HEK293T (cell line): ENCODE measurements at regions not wholly inside any gene's neighbourhood (a gene's known extent, or its start where the extent isn't known, plus 50 kb on each side); places are given as distances from the start of the nearest gene placed in this dataset.

Experiments
- CTCF ChIA-PET: fragments of 350-600 bp; formaldehyde crosslinking; extraction: SDS; loops from one replicate; lab custom pipeline; 2021; ENCODE audit warnings: antibody characterized with exemption, inconsistent platforms; lab: Yijun Ruan, JAX
- POLR2A ChIA-PET: fragments of 350-600 bp; formaldehyde crosslinking; extraction: SDS; loops from one replicate; lab custom pipeline; 2020; ENCODE audit warnings: antibody characterized with exemption, inconsistent platforms; lab: Yijun Ruan, JAX
- DNase-seq: peaks from one replicate; pipeline ENCODE4 v3.0.0; 2012; ENCODE audit warnings: mixed read lengths; ENCODE audit errors: extremely low spot score
- ARNT ChIP-seq: fragments of 450-650 bp; IDR thresholded peaks from 2 replicates; pipeline ENCODE4 v1.6.1; 2017; ENCODE audit warnings: mild to moderate bottlenecking
- BHLHE40 ChIP-seq: fragments of 450-650 bp; IDR thresholded peaks from 2 replicates; pipeline ENCODE4 v1.6.1; 2016; ENCODE audit warnings: mild to moderate bottlenecking, moderate library complexity, borderline replicate concordance
- CTBP1 ChIP-seq: fragments of 450-650 bp; IDR thresholded peaks from 2 replicates; pipeline ENCODE4 v1.6.1; 2016; ENCODE audit warnings: borderline replicate concordance
- ELF4 ChIP-seq: fragments of 450-650 bp; IDR thresholded peaks from 2 replicates; pipeline ENCODE4 v1.6.1; 2017; ENCODE audit warnings: antibody characterized with exemption
- FOXA1 ChIP-seq: fragments of 450-650 bp; IDR thresholded peaks from 2 replicates; pipeline ENCODE4 v1.6.1; 2016; ENCODE audit warnings: mild to moderate bottlenecking
- FOXK2 ChIP-seq: fragments of 450-650 bp; IDR thresholded peaks from 2 replicates; pipeline ENCODE4 v1.6.1; 2016; ENCODE audit warnings: mild to moderate bottlenecking
- FOXM1 ChIP-seq: fragments of 450-650 bp; IDR thresholded peaks from 2 replicates; pipeline ENCODE4 v1.6.1; 2017; ENCODE audit warnings: mild to moderate bottlenecking, borderline replicate concordance
- HDGF ChIP-seq: fragments of 450-650 bp; IDR thresholded peaks from 2 replicates; pipeline ENCODE4 v1.6.1; 2017; ENCODE audit warnings: antibody characterized with exemption, borderline replicate concordance
- L3MBTL2 ChIP-seq: fragments of 450-650 bp; conservative IDR thresholded peaks from 2 replicates; pipeline ENCODE4 v1.6.1; 2016; ENCODE audit warnings: mild to moderate bottlenecking
- LEF1 ChIP-seq: fragments of 450-650 bp; IDR thresholded peaks from 2 replicates; pipeline ENCODE4 v1.6.1; 2017; ENCODE audit warnings: mild to moderate bottlenecking, borderline replicate concordance
- NFRKB ChIP-seq: fragments of 450-650 bp; IDR thresholded peaks from 2 replicates; pipeline ENCODE4 v1.6.1; 2016; ENCODE audit warnings: mild to moderate bottlenecking, moderate library complexity
- PKNOX1 ChIP-seq: fragments of 450-650 bp; IDR thresholded peaks from 2 replicates; pipeline ENCODE4 v1.6.1; 2016
- SP1 ChIP-seq: fragments of 450-650 bp; IDR thresholded peaks from 2 replicates; pipeline ENCODE4 v1.6.1; 2017
- SUZ12 ChIP-seq: fragments of 450-650 bp; IDR thresholded peaks from 2 replicates; pipeline ENCODE4 v1.6.1; 2016; ENCODE audit warnings: mild to moderate bottlenecking
- TARDBP ChIP-seq: fragments of 450-650 bp; IDR thresholded peaks from 2 replicates; pipeline ENCODE4 v1.6.1; 2016
- ZNF384 ChIP-seq: fragments of 450-650 bp; IDR thresholded peaks from 2 replicates; pipeline ENCODE4 v1.6.1; 2016

- no peak for DNase-seq
- TF ChIP-seq CTBP1 (no peak), BHLHE40 (no peak), FOXK2 (no peak), L3MBTL2 (no peak), FOXM1 (no peak)
- CTCF ChIA-PET: no interaction called here
- POLR2A ChIA-PET: no interaction called here
Measured at GRCh38 chr6:95837890-95838289, 177.9 kb upstream of the FUT9 start.

GRCh38 chr6:95841560-95841959, 174.2 kb upstream of the FUT9 start:
- ChIA-PET POLR2A (no interaction called here), CTCF (no interaction called here)
- DNase-seq: no peak
- no peak for TF ChIP-seq TARDBP
- TF ChIP-seq ZNF384: no peak

- DNase-seq: no peak
- POLR2A ChIA-PET: no interaction called here
- CTCF ChIA-PET: no interaction called here
- TF ChIP-seq FOXA1 (no peak), SUZ12 (no peak), NFRKB (no peak)
Measured at GRCh38 chr6:95846652-95847051, 169.1 kb upstream of the FUT9 start.

GRCh38 chr6:95847061-95847460, 168.7 kb upstream of the FUT9 start:
- CTCF ChIA-PET: no interaction called here
- no peak for DNase-seq
- POLR2A ChIA-PET: no interaction called here
- TF ChIP-seq NFRKB (no peak), ARNT (no peak), BHLHE40 (no peak), LEF1 (no peak), TARDBP (no peak), PKNOX1 (no peak)

- CTCF ChIA-PET: no interaction called here
- TF ChIP-seq FOXA1: no peak
- TF ChIP-seq L3MBTL2: no peak
- no peak for TF ChIP-seq SUZ12
- no peak for TF ChIP-seq ZNF384
- POLR2A ChIA-PET: no interaction called here
- DNase-seq: no peak
Measured at GRCh38 chr6:95848717-95849116, 167.1 kb upstream of the FUT9 start.

GRCh38 chr6:95856876-95857364, 158.9 kb upstream of the FUT9 start:
- CTCF ChIA-PET: no interaction called here
- POLR2A ChIA-PET: no interaction called here
- no peak for TF ChIP-seq CTBP1
- no peak for TF ChIP-seq SP1
- TF ChIP-seq PKNOX1: no peak
- TF ChIP-seq LEF1: no peak
- no peak for TF ChIP-seq ELF4
- TF ChIP-seq ZNF384: no peak
- no peak for TF ChIP-seq FOXK2
- TF ChIP-seq ARNT: no peak
- no peak for TF ChIP-seq L3MBTL2
- no peak for TF ChIP-seq FOXA1
- TF ChIP-seq NFRKB: no peak
- TF ChIP-seq BHLHE40: no peak
- no peak for TF ChIP-seq HDGF
- no peak for TF ChIP-seq SUZ12
- TF ChIP-seq FOXM1: no peak
- no peak for TF ChIP-seq TARDBP
- no peak for DNase-seq

- ChIA-PET CTCF (no interaction called here), POLR2A (no interaction called here)
- DNase-seq: no peak
- TF ChIP-seq BHLHE40: no peak
Measured at GRCh38 chr6:95865857-95866256, 149.9 kb upstream of the FUT9 start.

- TF ChIP-seq PKNOX1 (peak; percentile 71), FOXK2 (no peak)
- ChIA-PET POLR2A (no interaction called here), CTCF (interaction anchor here (0.9 to 1.5 kb wide), 2 partner anchors 49 to 692 kb away, joined by 3 read pairs; no protein-coding TSS in a partner anchor)
- DNase-seq: peak; percentile 8
Measured at GRCh38 chr6:95866732-95867131, 149.0 kb upstream of the FUT9 start.
